ENCODE measurements at regions not wholly inside any gene's neighbourhood (a gene's known extent, or its start where the extent isn't known, plus 50 kb on each side); places are given as distances from the start of the nearest gene placed in this dataset.

DNA sequence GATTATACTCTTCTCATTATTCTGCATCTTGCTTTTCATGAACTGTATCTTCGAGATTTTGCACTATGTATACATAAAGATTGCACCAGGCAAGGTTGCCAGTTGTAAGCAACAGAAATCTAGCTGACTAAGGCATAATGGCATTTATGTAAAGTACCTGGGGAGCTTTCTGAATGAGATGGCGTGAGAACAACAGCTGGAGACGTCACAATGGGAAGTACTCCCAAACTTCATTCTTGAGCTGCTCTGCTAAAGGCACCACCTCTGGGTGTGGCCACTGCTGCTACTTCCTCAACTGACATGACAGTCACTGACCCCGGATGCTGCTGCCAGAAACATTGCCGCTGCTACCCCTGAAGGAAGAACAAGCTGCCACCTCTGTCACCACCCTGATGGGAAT, 220.7 kb downstream of the NOVA1 start:
- Histone ChIP-seq H3K27ac (no peak overlapping the region), H3K4me3 (no peak overlapping the region), H3K27me3 (no peaks in the 10 kb centered on the region), H3K4me1 (ENCODE audit: insufficient read depth) (no peaks in the 10 kb centered on the region), H3K36me3 (no peaks in the 10 kb centered on the region), H3K9me3 (no peaks in the 10 kb centered on the region)
- WGBS, 3 donors = 80 to 86% (median 83%) methylated on average over 5 of the region's 5 CpGs
- no peak for DNase-seq
- intact Hi-C loops (cut with DNase I) = no loop called here
- TF ChIP-seq POLR2A (IDR thresholded peaks at IDR 0.05) = no peak
- TF ChIP-seq, protein P1, sequence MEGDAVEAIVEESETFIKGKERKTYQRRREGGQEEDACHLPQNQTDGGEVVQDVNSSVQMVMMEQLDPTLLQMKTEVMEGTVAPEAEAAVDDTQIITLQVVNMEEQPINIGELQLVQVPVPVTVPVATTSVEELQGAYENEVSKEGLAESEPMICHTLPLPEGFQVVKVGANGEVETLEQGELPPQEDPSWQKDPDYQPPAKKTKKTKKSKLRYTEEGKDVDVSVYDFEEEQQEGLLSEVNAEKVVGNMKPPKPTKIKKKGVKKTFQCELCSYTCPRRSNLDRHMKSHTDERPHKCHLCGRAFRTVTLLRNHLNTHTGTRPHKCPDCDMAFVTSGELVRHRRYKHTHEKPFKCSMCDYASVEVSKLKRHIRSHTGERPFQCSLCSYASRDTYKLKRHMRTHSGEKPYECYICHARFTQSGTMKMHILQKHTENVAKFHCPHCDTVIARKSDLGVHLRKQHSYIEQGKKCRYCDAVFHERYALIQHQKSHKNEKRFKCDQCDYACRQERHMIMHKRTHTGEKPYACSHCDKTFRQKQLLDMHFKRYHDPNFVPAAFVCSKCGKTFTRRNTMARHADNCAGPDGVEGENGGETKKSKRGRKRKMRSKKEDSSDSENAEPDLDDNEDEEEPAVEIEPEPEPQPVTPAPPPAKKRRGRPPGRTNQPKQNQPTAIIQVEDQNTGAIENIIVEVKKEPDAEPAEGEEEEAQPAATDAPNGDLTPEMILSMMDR (IDR thresholded peaks at IDR 0.05) = no peak
- TF ChIP-seq EP300 (IDR thresholded peaks at IDR 0.05) = no peak

DNA sequence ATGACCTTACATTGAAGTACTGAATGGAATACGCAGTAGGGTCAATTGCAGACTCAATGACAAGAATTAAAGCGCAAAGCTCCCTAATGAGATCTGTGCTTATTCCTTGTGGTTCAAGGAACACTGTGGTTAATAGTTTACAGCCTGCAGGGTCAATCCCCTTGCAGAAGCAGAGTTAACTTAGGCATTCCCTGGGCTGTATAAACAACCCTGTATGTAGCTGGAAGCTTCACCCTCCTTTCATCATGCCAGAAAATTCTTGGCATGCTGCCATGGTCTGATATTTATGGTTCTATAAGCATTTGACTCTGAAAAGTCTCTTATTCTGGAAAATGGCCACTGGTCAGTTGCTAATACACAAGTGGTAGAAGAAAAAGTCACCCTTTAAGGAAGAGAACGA, 227.7 kb downstream of the NOVA1 start:
- no peak for TF ChIP-seq POLR2A (IDR thresholded peaks at IDR 0.05)
- TF ChIP-seq, protein P1 (IDR thresholded peaks at IDR 0.05) = no peak
- TF ChIP-seq EP300 (IDR thresholded peaks at IDR 0.05) = no peak
- no peaks in the 10 kb centered on the region for H3K9me3 ChIP-seq
- H3K4me1 ChIP-seq (ENCODE audit: insufficient read depth) = no peaks in the 10 kb centered on the region
- 48 to 55% (median 51%) methylated on average over 3 of the region's 3 CpGs for WGBS, 3 donors
- H3K27ac ChIP-seq = no peak overlapping the region
- H3K27me3 ChIP-seq = no peaks in the 10 kb centered on the region
- no peaks in the 10 kb centered on the region for H3K36me3 ChIP-seq
- H3K4me3 ChIP-seq = no peak overlapping the region
- intact Hi-C loops (cut with DNase I) = no loop called here
- no peak for DNase-seq

DNA sequence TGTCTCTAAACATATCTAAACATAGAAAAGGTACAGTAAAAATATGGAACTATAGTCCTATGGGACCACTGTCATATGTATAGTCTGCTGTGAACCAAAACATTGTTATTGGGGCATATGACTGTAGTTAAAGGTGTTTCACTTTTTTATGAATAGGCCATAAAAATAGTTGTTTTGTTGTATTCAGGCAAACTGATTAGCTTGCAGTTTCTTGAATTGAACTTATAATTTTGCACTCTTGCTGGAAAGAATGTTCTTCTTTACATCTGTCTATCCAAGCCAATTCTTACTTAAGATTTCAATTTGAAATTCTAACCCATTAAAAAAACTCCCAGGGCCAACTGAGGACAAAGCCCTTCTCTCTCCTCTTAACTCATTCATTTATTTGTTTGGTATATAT, 234.1 kb downstream of the NOVA1 start:
- Histone ChIP-seq H3K27ac (no peak overlapping the region), H3K4me1 (ENCODE audit: insufficient read depth) (no peaks in the 10 kb centered on the region), H3K4me3 (no peak overlapping the region), H3K27me3 (no peaks in the 10 kb centered on the region), H3K36me3 (no peaks in the 10 kb centered on the region), H3K9me3 (no peaks in the 10 kb centered on the region)
- no peak for DNase-seq
- no peak for TF ChIP-seq POLR2A (IDR thresholded peaks at IDR 0.05)
- TF ChIP-seq, protein P1 (IDR thresholded peaks at IDR 0.05) = no peak
- intact Hi-C loops (cut with DNase I) = no loop called here

GRCh38 chr14:26344596-26344995, 253.2 kb downstream of the NOVA1 start:
- 87 to 91% (median 90%) methylated on average over 4 of the region's 4 CpGs for WGBS, 3 donors
- H3K4me1 ChIP-seq (ENCODE audit: insufficient read depth) = no peaks in the 10 kb centered on the region
- no peak for TF ChIP-seq EP300 (IDR thresholded peaks at IDR 0.05)
- TF ChIP-seq POLR2A (IDR thresholded peaks at IDR 0.05) = no peak
- TF ChIP-seq, protein P1 (IDR thresholded peaks at IDR 0.05) = no peak
- no peaks in the 10 kb centered on the region for H3K9me3 ChIP-seq
- intact Hi-C loops (cut with DNase I) = no loop called here
- no peaks in the 10 kb centered on the region for H3K27me3 ChIP-seq
- H3K36me3 ChIP-seq = no peaks in the 10 kb centered on the region
- no peak overlapping the region for H3K4me3 ChIP-seq
- H3K27ac ChIP-seq = no peak overlapping the region
- DNase-seq = no peak

DNA sequence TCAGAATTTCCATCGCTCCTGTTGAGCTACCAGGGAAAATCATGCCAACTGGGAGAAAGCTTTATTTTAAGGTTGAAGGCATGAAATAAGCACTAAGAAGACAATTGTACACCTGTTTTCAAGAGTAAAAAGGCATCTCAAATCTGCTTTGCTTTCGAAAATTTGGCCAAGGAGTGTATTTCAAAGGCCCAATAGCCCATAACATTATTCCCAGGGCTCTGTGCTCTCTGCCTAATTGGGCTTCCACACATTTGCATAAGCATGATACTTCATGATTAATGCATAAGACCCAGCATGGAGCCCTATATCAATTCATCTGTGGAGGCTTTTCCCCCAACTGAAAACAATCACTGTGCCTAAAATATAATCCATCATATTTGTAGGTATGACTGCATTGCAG, 258.5 kb downstream of the NOVA1 start:
- intact Hi-C loops (cut with DNase I) = no loop called here
- Histone ChIP-seq H3K4me3 (no peak overlapping the region), H3K9me3 (no peaks in the 10 kb centered on the region), H3K27ac (no peak overlapping the region), H3K36me3 (no peaks in the 10 kb centered on the region), H3K4me1 (ENCODE audit: insufficient read depth) (no peaks in the 10 kb centered on the region), H3K27me3 (no peaks in the 10 kb centered on the region)
- DNase-seq = no peak
- TF ChIP-seq, protein P1 (IDR thresholded peaks at IDR 0.05) = no peak
- TF ChIP-seq EP300 (IDR thresholded peaks at IDR 0.05) = no peak
- no peak for TF ChIP-seq POLR2A (IDR thresholded peaks at IDR 0.05)
- WGBS, 3 donors = 86 to 92% (median 90%) methylated on average over 2 of the region's 2 CpGs

Data from ovary (tissue), 7 donors.